Epithelial cell of esophagus (primary cell): ENCODE measurements at regions not wholly inside any gene's neighbourhood (a gene's known extent, or its start where the extent isn't known, plus 50 kb on each side); places are given as distances from the start of the nearest gene placed in this dataset.

Experiments
- DNase-seq: peaks from one replicate; pipeline ENCODE4 v3.0.0; 2010; ENCODE audit warnings: low read depth
- H3K4me3 ChIP-seq: 2 replicates; pipeline ENCODE4 v1.5.1; 2011; ENCODE audit warnings: mild to moderate bottlenecking, low read length, control low read depth
- TF ChIP-seq, protein P1 (sequence below): IDR thresholded peaks from 2 replicates; pipeline ENCODE4 v1.5.1; 2011; ENCODE audit warnings: low read depth, mild to moderate bottlenecking, low read length, control low read depth, inconsistent platforms; ENCODE audit not compliant: insufficient read depth; ENCODE audit errors: missing control alignments

- no peak for DNase-seq
- TF ChIP-seq, protein P1, sequence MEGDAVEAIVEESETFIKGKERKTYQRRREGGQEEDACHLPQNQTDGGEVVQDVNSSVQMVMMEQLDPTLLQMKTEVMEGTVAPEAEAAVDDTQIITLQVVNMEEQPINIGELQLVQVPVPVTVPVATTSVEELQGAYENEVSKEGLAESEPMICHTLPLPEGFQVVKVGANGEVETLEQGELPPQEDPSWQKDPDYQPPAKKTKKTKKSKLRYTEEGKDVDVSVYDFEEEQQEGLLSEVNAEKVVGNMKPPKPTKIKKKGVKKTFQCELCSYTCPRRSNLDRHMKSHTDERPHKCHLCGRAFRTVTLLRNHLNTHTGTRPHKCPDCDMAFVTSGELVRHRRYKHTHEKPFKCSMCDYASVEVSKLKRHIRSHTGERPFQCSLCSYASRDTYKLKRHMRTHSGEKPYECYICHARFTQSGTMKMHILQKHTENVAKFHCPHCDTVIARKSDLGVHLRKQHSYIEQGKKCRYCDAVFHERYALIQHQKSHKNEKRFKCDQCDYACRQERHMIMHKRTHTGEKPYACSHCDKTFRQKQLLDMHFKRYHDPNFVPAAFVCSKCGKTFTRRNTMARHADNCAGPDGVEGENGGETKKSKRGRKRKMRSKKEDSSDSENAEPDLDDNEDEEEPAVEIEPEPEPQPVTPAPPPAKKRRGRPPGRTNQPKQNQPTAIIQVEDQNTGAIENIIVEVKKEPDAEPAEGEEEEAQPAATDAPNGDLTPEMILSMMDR, result no peak
Measured at GRCh38 chr2:149735237-149735958, 147.8 kb upstream of the MMADHC start.

GRCh38 chr2:149733936-149734685 is 146.5 kb upstream of the MMADHC start:
- no peak overlapping the region for H3K4me3 ChIP-seq
- TF ChIP-seq, protein P1, result no peak
- peak; percentile 44 for DNase-seq

More at GRCh38 chr2:149735237-149735958, 147.8 kb upstream of the MMADHC start:
- H3K4me3 ChIP-seq, result no peak overlapping the region

GRCh38 chr2:149732730-149733290 is 145.2 kb upstream of the MMADHC start:
- TF ChIP-seq, protein P1, result no peak
- H3K4me3 ChIP-seq, result no peak overlapping the region
- DNase-seq, result no peak

- TF ChIP-seq, protein P1, result no peak
- DNase-seq, result peak; percentile 94
- H3K4me3 ChIP-seq, result no peak overlapping the region
Measured at GRCh38 chr2:149732001-149732685, 144.6 kb upstream of the MMADHC start.

DNA sequence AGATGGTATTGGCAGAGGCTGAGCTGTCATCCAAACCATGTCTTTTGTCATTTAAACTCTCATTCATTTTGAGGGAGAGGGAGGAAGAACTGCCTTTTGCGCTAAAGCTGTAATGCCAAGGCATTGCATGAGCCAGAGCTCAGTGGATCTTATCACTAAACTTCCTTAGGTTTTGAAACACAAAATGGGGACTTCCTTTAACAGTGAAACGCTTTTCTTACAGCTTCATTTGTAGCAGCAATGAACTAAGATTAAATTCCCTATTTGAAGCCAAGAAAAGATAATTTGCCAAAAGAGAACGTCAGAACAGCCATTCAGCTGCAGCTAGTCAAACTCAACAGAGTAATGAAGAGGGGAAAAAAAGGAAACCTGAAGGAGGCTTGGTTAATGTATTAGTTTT is 143.5 kb upstream of the MMADHC start:
- DNase-seq, result no peak
- H3K4me3 ChIP-seq, result no peak overlapping the region
- TF ChIP-seq, protein P1, result no peak

DNA sequence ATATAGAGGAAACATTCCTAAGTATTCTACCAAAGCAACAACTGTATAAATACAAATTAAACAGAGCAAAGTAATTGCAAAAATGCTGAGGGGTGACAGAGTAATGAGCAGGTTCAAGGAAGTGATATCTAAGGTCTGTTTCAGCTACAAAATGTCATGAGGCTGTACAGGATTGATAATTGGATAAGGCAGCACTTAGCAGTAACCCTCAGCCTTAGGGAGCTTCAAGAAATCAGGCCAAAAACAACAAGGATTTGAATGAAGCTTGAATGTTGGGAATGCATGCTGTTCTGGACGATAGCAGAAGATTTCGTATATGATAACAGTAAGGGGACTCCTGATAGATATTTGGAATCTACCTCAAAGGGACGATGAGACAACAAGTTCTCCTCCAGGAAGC is 142.0 kb upstream of the MMADHC start:
- H3K4me3 ChIP-seq, result no peak overlapping the region
- DNase-seq, result no peak
- TF ChIP-seq, protein P1, result no peak
